Transverse colon (tissue), 4 donors: ENCODE measurements at regions not wholly inside any gene's neighbourhood (a gene's known extent, or its start where the extent isn't known, plus 50 kb on each side); places are given as distances from the start of the nearest gene placed in this dataset.

Experiments
- DNase-seq: peaks from one replicate; pipeline ENCODE4 v3.0.0-alpha.2; 2019
- H3K27ac ChIP-seq, 4 donors: fragments of 200-600 bp; sonication (generic); 2 replicates each; pipeline ENCODE4 v1.5.1; 2016 to 2018; ENCODE audit warnings: inconsistent platforms in 4 of 4
- H3K27me3 ChIP-seq: fragments of 200-600 bp; sonication (generic); 2 replicates; pipeline ENCODE4 v1.5.1; 2017; ENCODE audit warnings: inconsistent platforms
- H3K36me3 ChIP-seq, 4 donors: fragments of 200-600 bp; sonication (generic); 2 replicates each; pipeline ENCODE4 v1.5.1; 2017 to 2019; ENCODE audit warnings: inconsistent platforms in 4 of 4
- H3K4me1 ChIP-seq, 4 donors: fragments of 200-600 bp; sonication (generic); 2 replicates each; pipeline ENCODE4 v1.5.1; 2017 to 2020; ENCODE audit warnings: inconsistent platforms in 4 of 4
- H3K4me3 ChIP-seq, 4 donors: fragments of 200-600 bp; sonication (generic); 1 replicate in 1 of 4; 2 replicates in 3 of 4; pipeline versions ENCODE4 v1.5.1 to v1.6.1; 2017 to 2019; ENCODE audit warnings: inconsistent platforms in 4 of 4
- H3K9me3 ChIP-seq, 2 donors: fragments of 200-600 bp; sonication (generic); 2 replicates each; pipeline ENCODE4 v1.5.1; 2017 to 2019; ENCODE audit warnings: inconsistent platforms in 2 of 2
- CTCF ChIP-seq, 5 experiments: fragments of 200-600 bp in 3 of 5; fragments of 450-650 bp in 2 of 5; sonication (generic) in 3 of 5; IDR thresholded peaks; 1 replicate in 2 of 5; 2 replicates in 3 of 5; pipeline ENCODE4 v1.5.1; 2016 to 2017; ENCODE audit warnings: antibody characterized with exemption in 5 of 5, inconsistent platforms in 3 of 5, mild to moderate bottlenecking in 2 of 5, moderate library complexity in 1 of 5
- EP300 ChIP-seq: sonication (generic); formaldehyde crosslinking; IDR thresholded peaks from one replicate; pipeline ENCODE4 v1.6.1; 2017; ENCODE audit warnings: antibody characterized with exemption, low read depth
- POLR2A ChIP-seq: fragments of 450-650 bp; IDR thresholded peaks from one replicate; pipeline ENCODE4 v1.6.1; 2016; ENCODE audit warnings: antibody characterized with exemption, mild to moderate bottlenecking, moderate library complexity
- POLR2AphosphoS5 ChIP-seq, 3 donors: sonication (generic); formaldehyde crosslinking; IDR thresholded peaks; one replicate each; pipeline ENCODE4 v1.6.1; 2016; ENCODE audit warnings: antibody characterized with exemption in 3 of 3
- whole genome bisulfite sequencing, 2 donors: methylation state at CpG; one replicate each; pipeline ENCODE4 v1.1.5; 2018; ENCODE audit warnings: low coverage in 1 of 2; 5-methylcytosine and 5-hydroxymethylcytosine counted together
- in situ Hi-C, 4 donors: fragments of 200-750 bp; cut with MboI; loops; one replicate each; pipeline versions ENCODE4 v1.15.0 to v1.15.1; 2017; ENCODE audit warnings: low sequenced_read_pairs in 3 of 4, low pct_ligation_motif_present in 1 of 4, low pct_unique_long_range_greater_than_20kb in 1 of 4
- intact Hi-C: fragments of 100-400 bp; cut with DNase I; formaldehyde crosslinking; loops from one replicate; pipeline ENCODE4 v1.15.1; 2023; ENCODE audit warnings: low total_unique reads

- Histone ChIP-seq H3K36me3 (no peaks in the 10 kb centered on the region), H3K27ac (no peak overlapping the region), H3K27me3 (no peaks in the 10 kb centered on the region), H3K4me3 (no peak overlapping the region), H3K4me1 (peaks cover 0 to 35% (median 10%) of the 10 kb centered on the region in 4 donors), H3K9me3 (no peaks in the 10 kb centered on the region)
- no peak for DNase-seq
- WGBS, 2 donors: 46 to 100% methylated on average over 1 to 2 of the region's 2 CpGs
- TF ChIP-seq POLR2AphosphoS5 (IDR thresholded peaks at IDR 0.05) (no peak), POLR2A (no peak), EP300 (no peak), CTCF (IDR thresholded peaks at IDR 0.05) (no peak)
- intact Hi-C loops (no loop called here), in situ Hi-C loops (no loop called here)
Observed at GRCh38 chr1:224061436-224061835, 52.5 kb upstream of the FBXO28 start.

DNA sequence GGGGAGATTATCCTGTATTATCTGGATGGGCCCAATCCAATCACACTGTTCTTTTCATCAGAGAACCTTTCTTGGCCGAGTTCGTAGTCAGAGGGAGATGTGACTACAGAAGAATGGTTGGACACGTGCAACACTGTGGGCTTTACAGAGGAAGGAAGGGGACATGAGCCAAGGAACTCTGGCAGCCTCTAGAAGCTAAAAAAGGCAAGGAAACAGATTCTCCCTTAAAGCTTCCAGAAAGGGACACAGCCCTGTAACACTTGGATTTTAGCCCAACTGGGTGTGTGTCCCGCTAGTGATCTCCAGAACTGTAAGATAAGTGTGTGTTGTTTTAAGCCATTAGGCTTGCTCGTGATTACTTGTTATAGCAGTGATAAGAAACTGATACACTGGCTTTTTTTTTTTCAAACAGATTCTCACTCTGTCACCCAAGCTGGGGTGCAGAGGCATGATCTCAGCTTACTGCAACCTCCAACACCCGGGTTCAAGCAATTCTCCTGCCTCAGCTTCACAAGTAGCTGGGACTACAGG is 53.9 kb upstream of the FBXO28 start:
- no peak for TF ChIP-seq POLR2A
- TF ChIP-seq POLR2AphosphoS5 (IDR thresholded peaks at IDR 0.05): no peak
- TF ChIP-seq CTCF (IDR thresholded peaks at IDR 0.05): no peak
- WGBS, 2 donors: 67 to 83% methylated on average over 1 to 6 of the region's 6 CpGs
- Histone ChIP-seq H3K4me1 (peaks cover 0 to 24% (median 8%) of the 10 kb centered on the region in 4 donors), H3K27ac (no peak overlapping the region), H3K9me3 (no peaks in the 10 kb centered on the region), H3K36me3 (no peaks in the 10 kb centered on the region), H3K27me3 (no peaks in the 10 kb centered on the region), H3K4me3 (no peak overlapping the region)
- intact Hi-C loops (no loop called here), in situ Hi-C loops (no loop called here)
- DNase-seq: no peak

DNA sequence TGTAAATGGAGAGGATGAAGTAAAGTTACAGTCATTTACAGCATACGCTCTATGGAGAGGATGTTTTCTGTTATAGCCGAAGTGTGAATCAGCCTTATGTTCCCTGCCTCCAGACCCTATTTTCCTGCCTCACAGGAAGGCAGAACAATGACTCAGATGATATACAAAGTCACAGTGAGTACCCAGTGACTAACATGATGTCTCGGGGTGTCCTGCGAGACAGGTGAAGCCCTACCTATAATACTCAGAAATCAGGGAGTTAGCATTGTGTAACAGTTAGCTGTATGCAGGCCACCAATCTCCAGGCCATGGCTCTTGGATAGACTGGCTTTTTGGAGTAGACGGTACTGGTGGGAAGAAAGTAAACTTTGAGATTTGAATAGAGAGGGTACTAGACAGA is 55.6 kb upstream of the FBXO28 start:
- H3K9me3 ChIP-seq: no peaks in the 10 kb centered on the region
- TF ChIP-seq POLR2AphosphoS5 (IDR thresholded peaks at IDR 0.05) (no peak), POLR2A (no peak), CTCF (IDR thresholded peaks at IDR 0.05) (no peak), EP300 (no peak)
- no peaks in the 10 kb centered on the region for H3K36me3 ChIP-seq
- in situ Hi-C loops (no loop called here), intact Hi-C loops (no loop called here)
- no peak overlapping the region for H3K4me3 ChIP-seq
- no peaks in the 10 kb centered on the region for H3K27me3 ChIP-seq
- H3K27ac ChIP-seq: no peak overlapping the region
- DNase-seq: no peak
- 95% methylated on average over 5 of the region's 5 CpGs; no CpG with 5 or more reads in 1 of the 2 donors for WGBS, 2 donors
- H3K4me1 ChIP-seq: peaks cover 0 to 9% (median 3%) of the 10 kb centered on the region in 4 donors

GRCh38 chr1:224057461-224058199 is 56.3 kb upstream of the FBXO28 start:
- intact Hi-C loops (no loop called here), in situ Hi-C loops (no loop called here)
- Histone ChIP-seq H3K27me3 (no peaks in the 10 kb centered on the region), H3K36me3 (no peaks in the 10 kb centered on the region), H3K9me3 (no peaks in the 10 kb centered on the region), H3K4me1 (peaks cover 0 to 2% (median 0%) of the 10 kb centered on the region in 4 donors), H3K4me3 (no peak overlapping the region), H3K27ac (no peak overlapping the region)
- DNase-seq: no peak
- no peak for TF ChIP-seq EP300
- TF ChIP-seq POLR2A: no peak
- TF ChIP-seq CTCF (IDR thresholded peaks at IDR 0.05): no peak
- TF ChIP-seq POLR2AphosphoS5 (IDR thresholded peaks at IDR 0.05): no peak
- 73 to 93% methylated on average over 5 to 7 of the region's 7 CpGs for WGBS, 2 donors
